Activated CD8-positive, alpha-beta memory T cell treated with anti-CD3 and anti-CD28 coated beads, Interleukin-2, amount 50 U/mL, for 4 hours (primary cell): ENCODE measurements at regions not wholly inside any gene's neighbourhood (a gene's known extent, or its start where the extent isn't known, plus 50 kb on each side); places are given as distances from the start of the nearest gene placed in this dataset.
"Not testable (repeated sequence)": the region's sequence is repeated elsewhere in the genome, so short reads cannot be mapped to it uniquely, and the experiment has no call there.

ENCODE experiments used
- DNase-seq: peaks from one replicate; pipeline ENCODE4 v3.0.0-alpha.2; 2020

DNA sequence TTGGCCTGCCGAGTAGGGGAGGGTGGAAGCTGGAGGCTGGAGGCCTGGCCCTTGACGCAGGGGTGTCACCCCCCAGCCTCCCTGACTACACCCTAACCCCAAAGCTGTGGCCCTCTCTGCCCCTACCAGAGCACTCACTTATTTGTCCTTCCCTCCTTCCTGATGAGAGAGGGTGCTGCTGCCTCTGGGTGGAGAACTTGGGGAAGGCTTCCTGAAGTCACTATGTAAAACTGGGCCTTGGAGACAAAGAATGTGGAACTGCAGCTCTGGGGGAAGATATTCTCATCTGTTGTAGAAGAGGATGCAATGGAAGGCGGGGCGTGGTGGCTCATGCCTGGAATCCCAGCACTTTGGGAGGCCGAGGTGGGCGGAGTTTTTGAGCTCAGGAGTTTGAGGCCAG is 485.2 kb downstream of the ZNF536 start:
- no peak for DNase-seq

DNA sequence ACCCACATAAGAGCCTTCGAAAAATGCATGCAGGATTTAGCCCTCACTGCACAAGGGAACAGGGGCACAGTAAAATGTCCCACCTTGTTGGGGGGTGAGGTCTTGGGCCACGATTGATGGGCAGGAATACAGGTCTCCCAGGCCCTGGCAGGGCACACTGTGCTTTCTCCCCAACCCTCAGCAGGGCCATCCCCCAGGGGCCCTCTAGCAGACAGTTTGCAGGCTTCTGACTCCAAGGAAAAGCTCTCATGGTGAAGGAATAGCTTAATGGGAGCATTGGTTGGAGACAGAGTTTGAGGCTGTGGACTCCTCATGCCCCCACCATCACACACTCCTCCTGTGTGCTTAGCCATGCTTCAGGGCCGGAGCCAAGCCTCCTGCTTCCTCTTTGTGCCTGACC is 484.6 kb downstream of the ZNF536 start:
- DNase-seq = no peak

DNA sequence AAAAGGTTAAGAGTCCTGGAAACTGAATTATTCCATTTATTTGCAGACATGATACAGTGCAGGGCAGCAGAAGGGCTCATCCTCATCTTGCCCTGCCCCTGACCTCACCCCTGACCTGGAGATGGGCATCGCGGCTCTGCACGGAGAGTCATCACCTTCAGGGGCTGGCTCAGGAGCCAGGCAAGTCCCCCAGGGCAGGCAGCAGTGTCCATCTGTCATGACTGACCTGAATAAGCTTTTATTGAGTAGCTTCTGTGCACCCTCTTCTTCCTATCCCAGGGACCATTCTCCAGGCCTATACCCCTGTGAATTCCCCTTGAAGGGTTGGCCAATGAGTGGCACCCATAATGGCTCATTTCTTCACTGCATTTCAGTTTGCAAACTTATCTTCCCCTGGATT is 484.2 kb downstream of the ZNF536 start:
- DNase-seq = no peak

DNA sequence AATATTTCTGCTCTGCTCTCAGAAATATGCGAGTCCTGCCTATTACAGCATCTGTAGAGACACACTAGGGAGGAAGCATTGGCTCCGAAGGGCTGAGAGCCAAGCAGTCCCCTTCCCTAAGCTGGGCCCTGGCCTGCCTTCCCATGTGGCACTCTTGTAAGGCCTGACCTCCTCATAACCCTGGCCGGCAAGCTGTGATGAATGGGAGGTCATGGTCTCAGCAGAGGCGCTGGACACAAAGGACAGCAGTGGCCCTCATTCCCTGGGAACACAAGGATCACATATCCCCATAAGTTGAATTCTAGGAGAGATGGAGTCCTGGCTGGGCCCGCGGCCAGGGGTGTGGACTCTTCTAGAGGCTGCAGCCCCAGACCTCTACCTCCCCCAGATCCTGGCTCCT is 483.3 kb downstream of the ZNF536 start:
- DNase-seq = no peak

DNA sequence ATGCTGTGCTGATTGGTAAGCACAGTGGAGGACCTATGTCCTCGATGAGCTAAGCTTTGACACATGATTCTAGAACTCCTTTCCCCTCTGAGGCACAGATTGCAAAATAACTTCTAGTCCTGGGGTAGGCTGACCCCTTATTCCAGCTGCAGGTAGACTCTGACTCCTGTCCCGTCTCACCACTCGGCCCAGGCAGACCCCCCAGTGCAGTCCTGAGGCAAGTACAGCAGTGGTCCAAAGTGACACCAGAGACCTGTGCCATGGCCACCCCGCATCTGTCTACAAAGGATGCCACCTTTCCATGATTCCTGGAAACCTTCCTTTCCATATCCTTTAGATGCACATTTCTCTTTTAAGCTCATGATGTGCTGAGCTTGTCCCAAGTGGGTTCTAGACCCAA is 482.5 kb downstream of the ZNF536 start:
- no peak for DNase-seq

DNA sequence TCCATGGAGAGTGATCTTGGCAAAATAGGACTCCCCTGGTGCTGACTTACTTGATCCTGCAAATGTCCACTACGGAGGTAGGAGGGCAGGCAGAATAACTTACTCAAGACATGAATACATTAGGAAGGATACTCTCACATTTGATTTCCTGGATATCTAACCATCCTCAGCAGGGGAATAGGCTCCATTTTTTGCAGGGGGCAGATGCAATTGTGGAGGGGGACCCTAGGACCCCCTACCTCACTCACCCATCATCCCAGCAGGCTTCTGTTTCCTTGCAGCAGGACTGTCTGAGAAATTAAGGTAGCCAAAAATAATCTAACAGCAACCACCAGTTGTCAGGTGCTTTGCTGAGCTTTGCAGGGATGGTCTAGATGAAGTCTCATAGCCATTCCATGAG is 482.0 kb downstream of the ZNF536 start:
- DNase-seq = no peak

DNA sequence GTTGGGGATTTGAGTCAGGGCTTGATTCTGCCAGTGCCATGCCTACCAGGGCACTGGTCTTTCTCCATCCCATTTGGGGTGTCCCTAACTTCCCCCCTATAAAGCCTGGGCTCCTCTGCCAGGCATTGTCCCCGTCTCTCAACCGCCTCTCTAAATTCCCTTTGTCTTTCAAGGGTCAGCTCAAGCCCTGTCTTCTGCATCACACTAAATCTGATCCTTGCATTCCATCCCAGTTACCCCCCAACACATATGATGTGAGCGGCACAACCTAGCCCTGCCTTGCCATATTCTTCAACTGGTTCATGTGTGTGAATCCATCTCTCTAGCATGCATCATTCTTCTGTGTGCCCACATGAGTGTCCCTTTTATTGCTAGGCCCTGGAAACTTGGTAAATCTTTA is 480.9 kb downstream of the ZNF536 start:
- no peak for DNase-seq

DNA sequence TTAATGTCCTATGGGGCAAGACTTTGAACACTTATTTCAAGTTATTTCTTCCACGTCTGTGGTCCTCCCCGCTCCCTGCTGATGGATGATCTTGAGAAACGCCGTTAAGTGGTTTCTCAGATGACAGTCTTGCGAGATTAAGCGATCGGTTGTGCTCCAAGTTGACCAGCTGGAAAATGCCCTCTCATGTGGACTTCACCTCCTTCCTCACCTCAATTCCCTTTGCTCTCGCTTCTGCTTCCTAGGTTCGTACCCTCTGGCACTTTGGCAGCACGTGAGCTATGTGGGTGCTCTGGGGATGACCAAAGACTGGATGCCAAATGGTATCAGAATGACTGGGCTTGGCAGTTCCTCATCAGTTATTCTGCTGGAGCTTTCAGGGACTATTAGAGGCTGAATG is 480.0 kb downstream of the ZNF536 start:
- no peak for DNase-seq

DNA sequence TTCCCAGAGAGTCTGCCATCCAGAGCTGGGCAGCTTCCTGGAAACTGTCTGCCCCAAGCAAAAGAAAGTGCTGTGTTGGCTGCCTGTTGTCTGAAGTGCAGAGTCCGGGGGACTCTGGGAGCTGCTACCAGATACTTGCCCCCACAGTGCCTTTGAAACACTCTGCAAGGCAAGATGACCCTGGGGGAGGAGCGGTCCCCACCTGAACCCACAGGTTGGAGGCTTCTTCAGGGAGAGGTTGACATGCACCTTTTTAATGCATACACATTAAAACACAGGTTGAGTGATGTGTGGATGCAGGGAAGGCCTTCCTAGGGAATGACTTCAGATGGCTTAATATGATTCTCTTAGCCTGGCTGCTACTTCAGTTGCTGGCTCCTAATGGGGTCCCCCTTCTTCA is 479.5 kb downstream of the ZNF536 start:
- DNase-seq = no peak

DNA sequence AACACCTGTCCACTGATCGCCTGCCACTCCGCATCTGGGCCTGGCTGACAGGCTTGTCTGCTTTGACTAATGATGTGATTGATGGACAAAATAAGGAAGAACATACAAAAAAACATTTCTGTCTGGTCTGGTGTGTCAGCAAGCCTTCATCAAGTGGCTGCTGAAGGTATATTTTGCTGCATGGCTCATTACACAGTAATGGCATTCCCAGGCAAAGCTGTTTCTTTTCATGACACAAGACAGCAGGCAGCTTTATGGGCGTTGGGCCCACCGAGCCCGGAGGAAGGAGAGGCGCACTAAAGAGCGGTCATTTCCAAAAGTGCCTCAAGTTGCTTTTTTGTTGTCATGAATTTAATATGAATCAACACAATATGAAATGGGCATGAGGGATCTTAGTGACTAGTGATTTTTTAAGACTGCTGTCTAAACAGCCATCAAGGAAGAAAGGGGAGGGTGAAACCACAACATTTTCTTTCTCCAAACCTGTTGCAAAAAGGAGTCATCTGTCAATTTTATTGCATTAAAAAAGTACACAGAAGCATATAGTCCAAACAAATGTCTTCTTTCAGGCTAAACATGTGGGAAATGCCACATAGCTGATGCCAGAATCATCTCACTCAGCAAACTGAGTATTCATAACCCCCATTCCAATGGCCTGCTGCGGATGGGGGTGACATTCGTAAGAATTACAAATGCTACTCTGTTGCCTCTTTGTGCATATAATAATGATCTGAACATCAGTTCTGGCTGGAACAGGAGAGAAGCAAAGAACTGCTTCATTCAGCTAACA is 476.6 kb downstream of the ZNF536 start:
- DNase-seq = no peak

DNA sequence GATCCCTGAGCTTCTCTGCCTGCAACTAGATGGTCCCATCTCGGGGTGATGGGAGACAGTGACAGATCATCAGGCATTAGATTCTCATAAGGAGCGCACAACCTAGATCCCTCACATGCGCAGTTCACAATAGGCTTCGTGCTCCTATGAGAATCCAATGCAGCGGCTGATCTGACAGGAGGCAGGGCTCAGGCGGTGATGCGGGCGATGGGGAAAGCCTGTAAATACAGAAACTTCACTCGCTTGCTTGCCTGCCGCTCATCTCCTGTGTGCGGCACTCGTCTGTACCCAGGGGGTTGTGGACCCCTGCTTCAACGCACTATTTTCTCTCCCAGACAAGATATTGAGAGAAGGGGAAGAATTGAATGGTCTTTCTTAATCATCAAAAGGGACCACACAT is 473.9 kb downstream of the ZNF536 start:
- no peak for DNase-seq

DNA sequence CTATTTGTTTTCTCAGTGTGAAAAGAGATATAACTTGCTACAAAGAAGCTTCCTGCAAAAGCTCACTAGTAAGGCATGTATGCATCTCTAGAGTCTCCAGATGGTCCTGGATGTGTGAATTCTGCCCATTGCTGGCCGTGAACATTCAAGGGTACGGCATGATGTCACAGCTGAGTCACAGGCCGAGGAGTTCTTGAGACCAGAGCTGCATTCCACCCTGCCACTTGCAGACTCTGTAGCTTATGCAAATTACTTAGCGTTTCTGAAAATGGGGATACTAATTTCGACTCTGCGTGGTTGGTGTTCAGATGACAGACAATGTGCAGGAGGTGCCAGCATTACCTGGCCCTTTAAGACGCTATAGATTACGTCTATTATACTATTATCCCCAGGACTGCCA is 470.7 kb downstream of the ZNF536 start:
- no peak for DNase-seq

DNA sequence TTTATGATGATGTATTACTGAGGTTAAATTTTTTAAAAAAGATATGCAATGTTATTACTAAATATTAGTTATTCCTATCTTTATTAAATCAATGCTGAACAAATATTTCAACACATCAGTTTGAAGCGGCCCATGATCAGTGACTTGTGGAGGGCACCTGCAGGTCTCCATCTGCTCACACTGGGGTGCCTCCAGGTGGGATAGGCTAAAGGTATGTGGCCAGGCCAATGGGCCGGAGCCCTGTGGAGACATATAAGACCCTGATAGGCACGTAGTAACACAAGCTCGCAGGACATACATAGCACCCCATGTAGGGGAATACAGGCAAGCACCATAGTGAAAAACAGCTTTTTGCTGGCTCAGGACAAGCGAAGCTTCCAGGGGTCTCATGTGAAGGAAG is 469.8 kb downstream of the ZNF536 start:
- no peak for DNase-seq

DNA sequence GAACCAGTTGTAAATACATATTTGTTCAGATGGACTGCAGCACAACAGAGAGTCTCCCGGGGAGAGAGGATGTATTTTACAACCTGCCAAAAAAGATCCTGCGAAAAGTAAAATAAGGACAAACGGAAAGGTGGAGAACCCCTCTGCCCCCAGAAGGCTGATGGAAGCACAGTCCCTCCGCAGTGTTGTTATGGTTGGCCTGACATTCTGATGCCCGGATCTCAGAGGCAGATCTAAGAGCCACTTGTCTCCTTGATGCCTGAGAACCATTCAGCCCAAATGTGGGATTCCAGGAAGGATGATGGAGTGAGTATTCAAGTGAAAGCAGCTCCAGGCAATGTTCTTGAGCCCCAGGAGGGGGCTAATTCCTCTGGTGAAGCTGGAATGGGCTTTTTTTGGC is 458.7 kb downstream of the ZNF536 start:
- DNase-seq = no peak

DNA sequence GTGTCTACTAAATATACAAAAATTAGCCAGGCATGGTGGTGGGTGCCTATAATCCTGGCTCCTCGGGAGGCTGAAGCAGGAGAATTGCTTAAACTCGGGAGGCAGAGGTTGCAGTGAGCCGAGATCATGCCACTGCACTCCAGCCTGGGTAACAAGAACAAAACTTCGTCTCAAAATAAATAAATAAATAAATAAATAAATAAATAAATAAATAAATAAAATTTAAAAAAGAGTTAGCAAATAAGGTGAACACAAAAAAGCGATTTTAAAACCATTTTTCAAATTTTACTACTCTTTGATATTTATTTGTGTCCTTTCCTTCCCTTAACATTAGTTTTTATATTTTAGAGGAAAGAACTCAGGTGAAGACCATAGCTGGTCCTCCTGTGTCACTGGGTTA is 453.3 kb downstream of the ZNF536 start:
- DNase-seq = not testable (repeated sequence)

DNA sequence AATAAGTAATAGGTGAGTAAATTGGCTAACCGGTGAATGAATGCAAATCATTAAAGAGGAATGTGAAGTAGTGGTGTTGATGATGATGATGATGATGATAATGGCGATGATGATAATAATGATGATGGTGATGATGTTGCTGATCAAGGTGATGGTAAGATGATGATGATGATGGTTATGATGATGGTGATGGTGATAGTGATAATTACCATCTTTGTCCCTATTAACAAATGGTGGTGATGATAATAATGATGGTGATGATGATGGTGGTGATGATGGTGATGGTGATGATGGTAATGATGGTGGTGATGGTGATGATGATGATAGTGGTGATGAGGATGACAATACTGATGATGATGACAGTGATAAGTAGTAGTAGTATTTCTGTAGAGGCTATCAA is 452.6 kb downstream of the ZNF536 start:
- DNase-seq = no peak

DNA sequence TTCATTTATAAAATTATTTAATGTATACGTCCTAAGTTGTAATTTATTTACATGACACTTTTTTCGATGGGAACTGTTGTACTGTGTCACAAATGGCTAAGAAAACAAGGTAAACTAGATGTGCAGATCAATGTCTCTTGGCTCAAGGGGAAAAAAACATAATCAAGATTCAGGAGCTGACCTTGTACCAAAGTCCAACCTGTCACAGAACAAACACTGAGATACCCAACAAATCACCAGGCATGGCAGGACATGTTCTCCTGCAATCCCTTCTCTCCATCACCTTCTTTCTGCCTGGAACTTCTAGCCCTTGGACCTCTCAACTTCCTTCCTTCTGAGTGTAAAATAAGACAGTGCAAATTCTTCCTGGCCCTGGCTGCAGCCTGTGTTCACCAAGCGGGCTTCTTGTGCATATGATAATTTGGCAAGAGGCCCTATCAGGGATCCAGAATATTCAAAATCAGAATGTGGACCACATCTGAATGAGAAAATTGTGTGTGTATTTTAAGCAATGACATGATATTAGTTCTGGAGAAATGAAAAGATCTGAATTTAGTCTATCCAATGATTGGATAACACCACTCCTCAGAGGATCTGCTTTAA is 445.9 kb downstream of the ZNF536 start:
- DNase-seq = no peak

DNA sequence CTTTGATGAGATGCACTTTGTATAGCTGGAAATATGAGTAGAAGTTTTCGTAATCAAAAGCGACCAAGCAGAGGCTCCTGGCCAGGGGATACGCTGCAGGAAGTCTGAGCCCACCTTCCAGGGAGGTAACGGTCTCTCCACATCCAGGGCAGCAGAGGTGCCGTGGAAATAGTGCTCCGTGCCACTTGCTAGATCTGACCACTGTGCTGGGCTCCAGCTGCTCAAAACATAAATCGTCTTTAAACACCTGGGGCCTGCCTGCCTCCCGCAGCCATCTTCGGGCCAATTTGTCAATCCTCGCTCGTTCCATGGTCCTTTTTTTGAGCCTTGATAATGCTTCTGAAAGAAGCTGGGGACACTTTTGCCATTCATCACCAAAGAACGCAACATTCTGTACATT is 445.0 kb downstream of the ZNF536 start:
- DNase-seq = no peak

DNA sequence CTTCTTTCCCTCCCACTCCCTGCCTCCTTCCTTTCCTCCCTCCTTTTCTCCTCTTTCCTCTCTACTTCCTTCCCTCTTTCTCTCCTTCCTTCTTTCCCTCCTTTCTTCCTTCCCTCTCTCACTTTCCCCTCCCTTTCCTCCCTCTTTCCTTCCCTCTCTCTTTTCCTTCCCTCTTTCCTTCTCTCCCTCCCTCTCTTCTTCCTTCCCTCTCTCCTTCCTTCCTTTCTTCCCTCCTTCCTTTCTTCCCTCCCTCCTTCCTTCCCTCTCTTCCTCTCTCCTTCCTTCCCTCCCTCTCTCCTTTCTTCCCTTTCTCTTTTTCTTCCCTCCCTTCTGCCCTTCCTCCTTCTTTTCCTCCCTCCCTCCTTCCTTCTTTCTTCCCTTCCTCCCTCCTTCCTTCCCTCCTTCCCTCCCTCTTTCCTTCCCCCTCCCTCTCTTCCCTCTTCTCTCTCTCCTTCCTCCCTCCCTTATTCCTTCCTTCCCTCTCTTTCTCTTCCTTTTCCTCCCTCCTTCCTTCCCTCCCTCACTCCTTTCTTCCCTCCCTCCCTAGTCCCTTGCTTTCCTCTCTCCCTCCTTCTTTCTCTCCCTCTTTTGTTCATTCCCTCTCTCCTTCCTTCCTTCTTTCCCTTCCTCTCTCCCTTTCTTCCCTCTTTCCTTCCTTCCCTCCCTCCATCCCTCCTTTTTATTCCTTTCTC is 443.9 kb downstream of the ZNF536 start:
- DNase-seq = no peak

DNA sequence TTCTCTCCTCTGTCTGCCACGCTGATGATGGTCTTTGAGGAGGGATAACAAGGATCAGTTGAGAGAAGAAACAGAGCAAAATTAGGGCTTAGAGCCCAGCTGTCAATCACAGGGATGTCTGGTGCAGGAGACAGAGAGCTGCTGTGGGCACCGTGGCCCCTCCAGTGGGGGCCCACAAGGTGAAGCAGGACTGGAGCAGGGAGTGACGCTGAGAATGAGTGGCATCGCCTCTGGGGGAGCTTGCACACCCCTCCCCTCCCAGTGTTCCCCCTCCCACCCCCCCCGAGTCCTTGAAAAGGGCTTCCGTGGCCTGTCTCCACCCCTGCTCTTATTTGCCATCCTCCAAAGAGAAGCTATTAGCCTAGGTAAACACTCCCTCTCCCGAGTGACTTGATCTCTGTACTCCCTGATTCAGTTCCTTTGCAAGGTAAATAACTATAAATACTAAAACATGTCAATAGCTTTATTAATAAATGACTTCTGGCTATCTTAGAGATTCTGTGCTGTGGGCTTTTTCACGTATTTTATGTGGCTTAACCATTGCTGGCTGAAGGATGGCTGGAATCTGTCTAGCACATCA is 440.0 kb downstream of the ZNF536 start:
- DNase-seq = no peak

DNA sequence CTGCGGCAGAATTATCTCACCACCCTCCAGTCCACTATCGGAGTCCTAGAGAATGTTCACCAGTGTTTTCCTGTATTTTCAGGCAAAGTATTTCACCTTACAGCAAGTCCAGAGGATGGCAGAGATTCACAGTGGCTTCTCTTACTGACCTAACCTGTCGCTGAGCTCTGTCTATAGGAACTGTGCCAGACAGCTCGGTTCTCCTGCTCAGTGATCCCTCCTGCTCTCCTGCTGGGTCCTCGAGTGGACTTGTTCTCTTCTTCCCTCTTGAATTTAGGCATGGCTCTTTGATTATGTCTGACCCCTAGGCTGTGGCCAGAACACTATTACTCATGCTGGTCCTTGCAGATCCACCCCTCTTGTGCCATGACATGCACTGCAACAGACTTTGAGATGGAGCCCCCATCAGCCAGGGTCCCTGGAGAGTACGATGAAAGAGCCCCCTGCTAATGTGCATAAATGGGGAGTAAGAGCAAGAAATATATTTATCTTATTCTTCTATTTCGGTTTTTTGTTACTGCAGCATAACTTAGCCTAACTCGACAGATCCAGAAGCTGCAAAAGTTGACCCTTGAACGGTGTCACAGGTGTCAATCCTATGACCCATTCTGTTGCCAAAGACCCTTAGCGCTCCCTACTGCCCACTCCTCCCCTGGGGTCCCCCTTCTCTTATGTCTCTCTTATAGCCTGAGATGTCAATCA is 439.4 kb downstream of the ZNF536 start:
- DNase-seq = no peak

DNA sequence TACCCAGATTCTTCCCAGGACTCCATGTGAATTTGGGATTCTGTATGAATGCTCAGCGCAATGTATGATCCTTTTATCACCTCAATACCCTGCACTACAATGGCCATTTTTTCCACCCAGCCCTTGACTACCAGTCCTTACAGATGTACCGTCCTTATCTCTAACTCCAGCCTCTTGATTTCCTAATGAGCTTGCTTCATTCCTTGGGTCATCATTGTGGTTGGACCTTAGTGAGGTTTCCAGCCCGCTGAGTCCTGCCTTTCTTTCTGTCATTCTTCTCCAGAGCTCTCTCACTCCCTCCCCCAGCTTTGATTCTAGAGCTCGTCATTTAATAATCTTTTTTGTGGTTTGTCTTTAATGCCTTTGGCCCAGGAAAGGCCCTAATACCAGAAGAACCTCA is 438.5 kb downstream of the ZNF536 start:
- no peak for DNase-seq

DNA sequence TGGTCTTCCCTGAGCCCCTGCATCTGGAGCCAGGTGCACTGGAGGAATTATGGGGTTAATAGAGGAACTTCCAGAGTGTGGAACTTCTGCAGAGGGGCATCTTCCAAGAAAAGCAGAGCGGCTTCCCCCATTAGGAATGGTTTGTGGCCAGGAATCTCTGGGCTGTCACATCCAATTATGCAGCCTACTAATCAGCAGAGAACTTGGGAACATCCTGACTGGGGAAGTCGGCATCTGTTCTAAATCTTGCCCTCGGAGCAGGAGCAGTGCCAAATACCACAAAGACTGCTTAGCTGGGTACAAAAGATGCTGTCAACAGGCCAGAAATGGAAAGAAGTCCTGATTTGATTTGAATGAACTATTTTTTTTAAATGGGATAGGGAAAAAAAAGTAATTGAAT is 435.1 kb downstream of the ZNF536 start:
- DNase-seq = no peak
